ENCODE measurements at regions not wholly inside any gene's neighbourhood (a gene's known extent, or its start where the extent isn't known, plus 50 kb on each side); places are given as distances from the start of the nearest gene placed in this dataset.
A peak's percentile ranks its signal among the peaks of the same experiment; 100 is the strongest.
"Not testable (repeated sequence)": the region's sequence is repeated elsewhere in the genome, so short reads cannot be mapped to it uniquely, and the experiment has no call there.

- TF ChIP-seq EZH2phosphoT487 (IDR thresholded peaks at IDR 0.05; ENCODE audit: unreplicated experiment): no peak
- TF ChIP-seq, protein P1, sequence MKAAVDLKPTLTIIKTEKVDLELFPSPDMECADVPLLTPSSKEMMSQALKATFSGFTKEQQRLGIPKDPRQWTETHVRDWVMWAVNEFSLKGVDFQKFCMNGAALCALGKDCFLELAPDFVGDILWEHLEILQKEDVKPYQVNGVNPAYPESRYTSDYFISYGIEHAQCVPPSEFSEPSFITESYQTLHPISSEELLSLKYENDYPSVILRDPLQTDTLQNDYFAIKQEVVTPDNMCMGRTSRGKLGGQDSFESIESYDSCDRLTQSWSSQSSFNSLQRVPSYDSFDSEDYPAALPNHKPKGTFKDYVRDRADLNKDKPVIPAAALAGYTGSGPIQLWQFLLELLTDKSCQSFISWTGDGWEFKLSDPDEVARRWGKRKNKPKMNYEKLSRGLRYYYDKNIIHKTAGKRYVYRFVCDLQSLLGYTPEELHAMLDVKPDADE (IDR thresholded peaks at IDR 0.05): no peak
- no peak for TF ChIP-seq ZNF114 (CRISPR knock-in tag; IDR thresholded peaks at IDR 0.05)
Measured at GRCh38 chr6:27550692-27551091, 77.8 kb upstream of the ZNF184 start (continued).

- H3K4me3 Mint-ChIP-seq: 0 out of 3 replicates have a peak overlapping the region, but pooled peaks have one; percentile 89
- not testable (repeated sequence) for H3K27ac Mint-ChIP-seq; H3K27ac ChIP-seq (ENCODE audit: low read depth); H2AFZ ChIP-seq; DNase-seq (ENCODE audit: low spot score); H3K36me3 ChIP-seq (ENCODE audit: insufficient read depth); H3K4me1 ChIP-seq (ENCODE audit: insufficient read depth); H3K4me2 ChIP-seq; ATAC-seq; H3F3A ChIP-seq (replicated peaks; ENCODE audit: low read depth); H3K4me3 ChIP-seq; H3K9me3 Mint-ChIP-seq; H3K27me3 ChIP-seq (ENCODE audit: insufficient read depth); H3K79me2 ChIP-seq (replicated peaks; ENCODE audit: insufficient read depth); H3K9me2 ChIP-seq (ENCODE audit: insufficient read depth); H4K20me1 ChIP-seq (replicated peaks; ENCODE audit: insufficient read depth); H3K36me3 Mint-ChIP-seq (ENCODE audit: low read depth)
- H3K27me3 Mint-ChIP-seq (ENCODE audit: insufficient read depth, low read depth, poor library complexity): peaks cover 32% of the 10 kb centered on the region
- H3K4me1 Mint-ChIP-seq: peaks cover 14% of the 10 kb centered on the region
Measured at GRCh38 chr6:27549241-27549598, 76.3 kb upstream of the ZNF184 start.

DNA sequence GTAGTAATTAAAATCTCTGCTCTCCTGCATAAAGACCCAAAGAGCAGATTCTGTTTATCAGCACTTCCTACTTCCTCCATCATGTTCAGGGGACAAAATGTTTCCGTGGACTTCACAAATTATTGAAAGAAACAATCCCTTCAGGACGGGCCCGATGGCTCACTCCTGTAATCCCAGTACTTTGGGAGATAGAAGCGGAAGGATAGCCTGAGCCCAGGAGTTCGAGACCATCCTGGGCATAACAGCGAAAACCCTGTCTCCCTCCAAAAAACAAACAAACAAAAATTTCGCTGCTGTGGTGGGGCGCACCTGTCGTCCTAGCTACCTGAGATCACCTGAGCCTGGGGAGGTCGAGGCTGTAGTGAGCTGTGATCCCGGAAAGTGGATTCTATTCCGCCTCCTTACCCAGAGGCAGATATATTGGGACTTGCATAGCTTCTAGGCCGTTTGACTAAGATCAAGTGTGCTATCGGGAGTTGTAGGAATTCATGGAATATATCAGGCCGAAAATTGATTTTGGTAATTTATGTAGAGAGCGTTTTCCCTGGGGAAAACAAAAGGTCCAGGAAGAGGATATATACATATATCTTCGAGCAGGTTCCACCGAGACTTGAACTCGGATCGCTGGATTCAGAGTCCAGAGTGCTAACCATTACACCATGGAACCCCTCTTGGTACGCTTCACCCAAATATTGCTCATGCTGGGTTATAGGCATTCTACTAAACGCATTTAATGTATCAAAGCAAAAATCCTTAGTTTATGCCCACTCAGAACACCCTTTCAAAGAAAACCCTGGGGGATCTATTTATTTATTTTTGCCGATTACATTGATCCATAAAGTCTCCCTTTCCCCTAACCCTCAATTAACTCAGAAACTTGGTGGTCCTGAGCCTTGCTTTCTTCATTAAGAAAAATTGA lies 74.5 kb upstream of the ZNF184 start:
- Histone ChIP-seq H3K4me1 (ENCODE audit: insufficient read depth) (no peaks in the 10 kb centered on the region), H3K4me3 (peak overlapping the region; percentile 66), H3K36me3 (ENCODE audit: insufficient read depth) (no peaks in the 10 kb centered on the region), H3K79me2 (replicated peaks; ENCODE audit: insufficient read depth) (no peaks in the 10 kb centered on the region), H3K4me2 (peak overlapping the region; percentile 77), H4K20me1 (replicated peaks; ENCODE audit: insufficient read depth) (no peaks in the 10 kb centered on the region), H3K27ac (ENCODE audit: low read depth) (no peak overlapping the region), H3F3A (replicated peaks; ENCODE audit: low read depth) (no peaks in the 10 kb centered on the region), H3K9me2 (ENCODE audit: insufficient read depth) (no peaks in the 10 kb centered on the region), H2AFZ (peak overlapping the region; percentile 54), H3K27me3 (ENCODE audit: insufficient read depth) (peaks cover 11% of the 10 kb centered on the region; the same call in 1 of the 2 replicates)
- ATAC-seq (peak; percentile 61), DNase-seq (ENCODE audit: low spot score) (peak; percentile 80)
- no peaks in the 10 kb centered on the region for H3K36me3 Mint-ChIP-seq (ENCODE audit: low read depth)
- H3K27me3 Mint-ChIP-seq (ENCODE audit: insufficient read depth, low read depth, poor library complexity): peaks cover 29% of the 10 kb centered on the region
- H3K4me1 Mint-ChIP-seq: peaks cover 10% of the 10 kb centered on the region
- peak overlapping the region; percentile 89 for H3K4me3 Mint-ChIP-seq
- no peak overlapping the region for H3K27ac Mint-ChIP-seq
- no peak for TF ChIP-seq CREB1 (CRISPR knock-in tag; IDR thresholded peaks at IDR 0.05; ENCODE audit: low read depth)
- TF ChIP-seq JUNB (IDR thresholded peaks at IDR 0.05; ENCODE audit: unreplicated experiment): no peak
- TF ChIP-seq ZNF331 (CRISPR knock-in tag; IDR thresholded peaks at IDR 0.05; ENCODE audit: low read depth): no peak
- no peak for TF ChIP-seq REST (IDR thresholded peaks at IDR 0.05; ENCODE audit: unreplicated experiment)
- TF ChIP-seq, protein P1 (IDR thresholded peaks at IDR 0.05): no peak
- peaks cover 3% of the 10 kb centered on the region; the same call in 2 of the 3 replicates for H3K9me3 Mint-ChIP-seq
